Activated CD4-positive, alpha-beta T cell treated with anti-CD3 and anti-CD28 coated beads for 1 hour (primary cell): ENCODE measurements at regions not wholly inside any gene's neighbourhood (a gene's known extent, or its start where the extent isn't known, plus 50 kb on each side); places are given as distances from the start of the nearest gene placed in this dataset.
"Not testable (repeated sequence)": the region's sequence is repeated elsewhere in the genome, so short reads cannot be mapped to it uniquely, and the experiment has no call there.

Experiments
- DNase-seq: peaks from one replicate; pipeline ENCODE4 v3.0.0-alpha.2; 2020

DNA sequence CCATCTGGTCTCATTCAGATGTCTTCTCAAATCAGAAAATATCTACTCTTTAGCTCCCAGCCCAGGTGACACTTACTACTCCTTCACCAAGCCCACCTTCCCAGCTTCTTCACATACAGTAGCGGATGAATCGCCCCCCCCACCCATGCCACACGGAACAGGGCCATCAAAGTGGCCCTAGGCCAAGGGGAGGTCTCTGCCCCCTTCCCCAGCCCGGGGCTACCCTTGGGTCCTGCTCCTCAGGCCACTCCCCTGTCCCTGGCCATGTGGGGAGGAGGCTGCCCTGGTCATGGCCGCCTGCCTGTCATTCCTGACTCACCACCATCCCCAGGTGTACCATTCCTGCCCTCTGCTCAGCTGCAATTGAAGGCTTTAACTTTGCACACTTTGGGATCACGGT, 142.8 kb downstream of the NECTIN1 start:
- no peak for DNase-seq

DNA sequence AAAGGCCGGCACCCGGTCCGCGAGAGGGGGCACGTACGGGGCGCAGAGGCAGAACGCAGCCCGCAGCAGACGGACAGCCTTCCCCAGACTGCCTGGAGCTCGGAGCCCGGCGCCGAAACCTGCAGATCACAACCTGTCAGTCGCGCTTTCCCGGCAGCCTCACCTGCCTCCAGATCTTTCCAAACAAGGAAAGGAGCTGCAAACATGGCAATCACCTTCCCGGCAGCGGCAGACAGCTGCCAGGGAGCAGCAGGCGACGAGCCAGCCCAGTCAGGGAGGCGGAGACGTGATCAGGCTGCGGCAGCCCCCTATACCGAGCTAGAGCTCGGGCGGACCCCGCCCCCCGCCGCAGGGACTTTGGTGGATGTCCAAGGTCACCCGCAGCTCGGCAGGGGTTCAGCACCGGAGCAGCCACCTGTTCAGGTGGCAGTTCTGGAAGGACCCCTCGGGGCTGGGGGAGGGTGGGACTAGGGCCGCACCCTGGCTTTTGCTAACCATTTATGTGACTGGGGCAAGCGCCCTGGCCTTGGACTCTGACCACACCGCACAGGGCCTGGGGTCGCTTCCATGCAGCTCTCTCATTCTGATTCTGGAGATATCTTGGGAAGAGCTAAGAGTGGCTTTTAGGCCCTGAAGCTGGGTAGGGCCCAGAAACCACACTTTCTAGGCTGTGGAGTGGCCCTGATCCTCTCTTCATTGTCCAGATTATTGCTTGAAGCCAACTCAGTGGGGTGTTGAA, 143.8 kb downstream of the NECTIN1 start:
- DNase-seq, result no peak

DNA sequence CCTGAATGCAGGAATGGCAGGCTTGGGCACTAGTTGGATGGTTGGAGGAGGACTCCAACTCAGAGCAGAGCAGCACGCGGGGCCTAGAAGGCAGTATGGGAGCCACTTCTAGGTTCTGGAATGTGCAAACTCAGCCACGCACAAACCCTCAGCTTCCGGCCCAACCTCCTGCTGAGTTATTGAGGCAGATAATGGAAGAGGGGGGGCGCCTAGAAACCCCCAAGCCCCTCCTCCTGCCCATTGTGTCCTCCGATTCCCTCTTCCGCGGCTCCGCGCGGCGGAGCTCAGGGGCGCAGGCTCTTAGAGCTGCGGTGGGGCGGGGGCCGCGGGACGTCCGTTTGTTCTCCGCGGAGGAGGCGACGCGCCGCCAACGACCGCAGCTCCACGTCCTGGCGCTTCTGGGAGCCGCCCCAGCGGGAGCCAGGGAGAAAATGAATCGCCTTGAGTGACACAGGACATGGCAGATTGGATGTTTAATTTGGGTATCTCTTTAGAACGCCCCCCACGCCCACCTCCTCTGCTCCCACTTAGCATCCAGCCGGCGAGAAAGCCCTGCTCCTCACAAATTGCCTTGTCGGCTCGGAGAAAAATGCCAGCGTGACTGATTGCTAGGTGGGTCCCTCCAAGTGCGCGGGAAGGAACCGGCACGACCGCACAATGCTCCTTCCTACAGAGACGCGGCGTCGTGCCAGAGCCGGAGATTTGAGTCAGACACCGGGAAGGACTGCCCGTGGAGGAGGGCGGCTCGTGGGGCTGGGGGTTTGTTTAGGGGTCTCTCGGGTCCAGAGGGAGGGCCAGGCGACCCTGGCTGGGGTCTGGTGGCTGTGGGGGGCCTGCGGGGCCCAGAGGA, 144.6 kb downstream of the NECTIN1 start:
- DNase-seq, result no peak

DNA sequence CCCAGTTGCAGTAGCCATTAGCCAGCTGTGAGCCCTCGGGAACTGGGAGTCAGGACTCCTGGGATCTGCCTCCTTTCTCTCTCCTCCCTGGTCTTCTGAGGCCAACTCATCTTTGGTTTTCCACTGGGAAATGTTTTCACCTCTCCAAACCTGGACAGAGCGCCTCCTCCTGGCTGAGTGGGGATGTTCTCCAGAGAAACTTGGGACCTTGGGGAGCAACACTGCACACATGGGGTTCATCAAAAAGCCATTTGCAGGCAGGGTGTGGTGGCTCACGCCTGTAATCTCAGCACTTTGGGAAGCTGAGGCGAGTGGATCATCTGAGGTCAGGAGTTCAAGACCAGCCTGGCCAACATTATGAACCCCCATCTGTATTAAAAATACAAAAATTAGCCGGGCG, 145.4 kb downstream of the NECTIN1 start:
- no peak for DNase-seq

DNA sequence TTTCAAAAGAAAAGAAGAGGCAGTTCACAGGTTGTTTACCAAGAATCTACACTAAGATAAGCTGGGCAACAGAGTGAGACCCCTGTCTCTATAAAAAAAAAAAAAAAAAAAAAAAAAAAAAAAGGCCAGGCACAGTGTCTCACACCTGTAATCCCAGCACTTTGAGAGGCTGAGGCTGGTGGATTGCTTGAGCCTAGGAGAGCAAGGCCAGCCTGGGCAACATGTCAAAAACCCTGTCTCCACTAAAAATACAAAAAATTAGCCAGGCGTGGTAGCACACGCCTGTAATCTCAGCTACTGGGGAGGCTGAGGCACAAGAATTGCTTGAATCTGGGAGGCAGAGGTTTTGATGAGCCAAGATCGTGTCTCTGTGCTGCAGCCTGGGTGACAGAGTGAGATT, 147.6 kb downstream of the NECTIN1 start:
- not testable (repeated sequence) for DNase-seq

DNA sequence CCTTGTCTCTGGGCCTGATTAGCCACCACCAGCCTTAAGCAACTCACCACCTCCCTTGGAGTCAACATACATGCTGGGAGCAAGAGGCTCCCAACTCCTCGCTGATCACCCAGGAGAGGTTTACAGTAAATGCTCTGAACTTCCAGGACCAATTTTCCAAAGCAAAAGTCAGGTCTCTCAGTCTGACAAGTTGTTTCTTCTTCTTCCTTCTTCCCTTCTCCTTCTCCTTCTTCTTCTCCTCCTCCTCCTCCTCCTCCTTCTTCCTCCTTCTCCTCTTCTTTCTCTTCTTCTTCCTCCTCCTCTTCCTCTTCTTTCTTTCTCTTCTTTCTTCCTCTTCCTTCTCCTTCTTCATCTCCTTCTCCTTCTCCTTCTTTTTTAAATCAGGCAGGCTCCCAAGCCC, 148.2 kb downstream of the NECTIN1 start:
- no peak for DNase-seq

DNA sequence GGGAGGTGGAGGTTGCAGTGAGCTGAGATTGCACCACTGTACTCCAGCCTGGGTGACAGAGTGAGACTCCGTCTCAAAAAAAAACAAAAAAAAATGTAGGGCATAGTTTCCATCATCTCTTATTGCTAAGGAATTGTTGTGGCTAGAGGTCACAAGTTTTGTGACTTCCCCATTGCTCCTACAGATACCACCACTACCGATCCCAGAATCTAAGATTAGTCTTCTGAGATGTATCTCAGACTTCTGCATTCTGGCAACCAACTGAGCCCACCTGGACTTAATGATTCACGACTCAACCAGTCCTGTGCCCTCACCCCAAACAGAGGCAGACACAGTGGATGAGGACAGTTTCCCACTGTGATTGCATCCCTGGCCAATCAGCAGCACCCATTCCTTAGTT, 148.9 kb downstream of the NECTIN1 start:
- no peak for DNase-seq

DNA sequence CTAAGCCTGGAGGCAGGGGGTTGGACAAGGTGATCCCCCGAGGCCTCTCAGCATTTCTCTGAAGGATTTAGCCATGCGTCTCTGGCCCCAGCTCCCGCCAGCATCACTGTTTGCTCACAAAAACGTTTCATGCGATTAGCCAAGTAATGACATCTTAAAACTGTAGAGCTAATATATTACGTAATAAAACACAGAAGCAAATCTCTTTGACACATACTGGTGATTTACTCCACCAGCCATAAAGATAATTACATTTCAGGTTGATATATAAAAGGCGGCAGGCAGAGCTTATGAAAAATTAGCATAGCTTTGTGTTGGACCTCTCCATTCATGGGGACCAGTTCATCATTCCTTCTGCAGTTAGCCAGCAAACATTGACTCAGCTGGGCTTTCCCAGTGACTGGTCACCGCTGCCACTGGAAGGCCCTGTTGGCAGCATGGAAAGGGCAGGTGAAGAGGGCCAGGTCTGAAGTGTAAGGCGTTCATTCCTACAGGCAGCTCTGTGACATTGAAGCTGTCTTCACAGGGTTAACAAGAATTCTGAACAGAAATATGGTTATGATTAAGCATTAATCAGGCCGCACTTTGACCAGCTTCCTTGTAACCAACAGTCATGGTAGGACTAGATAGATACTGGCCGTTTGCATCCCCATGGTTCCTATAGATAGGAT, 150.3 kb downstream of the NECTIN1 start:
- no peak for DNase-seq

DNA sequence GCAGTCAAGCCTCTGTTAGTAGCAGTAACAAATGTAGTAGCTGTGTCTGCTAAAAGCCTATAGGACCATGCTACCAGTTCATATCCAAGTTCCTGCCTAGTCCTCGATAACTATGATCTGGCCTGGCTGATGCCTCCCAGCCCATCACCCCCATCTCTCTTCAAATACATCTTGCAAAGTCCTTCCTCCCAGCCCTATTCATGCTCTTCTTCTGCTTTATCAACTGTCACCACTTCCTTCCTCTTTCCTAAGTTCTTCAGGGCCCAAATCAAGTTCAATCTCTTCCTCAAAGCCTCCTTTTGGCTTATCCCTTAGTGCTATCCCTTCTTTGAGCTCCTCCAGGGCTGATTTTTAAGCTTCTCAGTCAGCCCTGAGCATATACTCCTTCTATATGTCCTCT, 150.9 kb upstream of the THY1 start:
- DNase-seq, result no peak

DNA sequence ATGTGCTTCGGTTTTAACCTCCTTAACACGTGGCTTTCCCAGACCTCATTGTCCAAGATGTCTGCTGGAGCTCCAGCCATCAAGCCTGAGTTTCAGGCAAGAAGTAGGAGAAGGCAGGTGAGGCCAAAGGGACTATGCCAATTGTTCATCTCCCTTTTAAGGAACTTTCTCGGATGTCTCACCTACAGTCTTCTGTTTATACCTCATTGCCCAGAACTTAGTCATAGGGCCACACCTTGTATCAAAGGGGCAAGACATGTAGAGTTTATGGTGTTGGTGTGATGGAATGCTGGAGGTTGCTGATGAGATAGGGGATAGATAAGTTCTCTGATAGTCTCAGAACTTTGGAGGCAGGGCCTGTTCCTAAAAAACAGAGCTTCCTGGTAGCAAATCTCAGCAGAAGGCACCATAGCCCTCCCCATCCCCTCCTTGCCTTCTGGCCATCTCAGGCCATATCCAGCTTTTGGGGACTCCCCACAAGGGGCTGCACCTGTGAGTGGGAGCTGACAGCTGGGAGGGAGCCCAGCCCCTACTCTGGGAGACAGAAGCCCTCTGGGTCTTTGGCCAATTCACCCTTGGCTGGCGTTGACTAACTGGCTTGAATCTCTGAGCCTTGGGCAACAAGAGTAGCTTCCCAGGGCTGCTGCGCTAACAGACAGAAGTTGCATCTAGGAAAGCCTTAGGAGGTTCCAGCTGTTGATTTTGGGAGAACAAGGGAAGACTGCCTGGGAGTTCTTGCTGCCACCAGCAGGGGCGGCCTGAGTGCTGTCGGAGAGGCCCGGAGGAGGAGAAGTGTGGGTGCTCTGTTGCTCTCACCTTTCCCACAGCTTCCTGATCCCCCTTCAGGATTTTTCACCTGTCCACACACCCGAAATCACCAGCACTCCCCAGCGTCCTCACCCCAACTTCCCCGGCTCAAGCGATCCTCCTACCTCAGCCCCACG, 149.8 kb upstream of the THY1 start:
- DNase-seq, result no peak

DNA sequence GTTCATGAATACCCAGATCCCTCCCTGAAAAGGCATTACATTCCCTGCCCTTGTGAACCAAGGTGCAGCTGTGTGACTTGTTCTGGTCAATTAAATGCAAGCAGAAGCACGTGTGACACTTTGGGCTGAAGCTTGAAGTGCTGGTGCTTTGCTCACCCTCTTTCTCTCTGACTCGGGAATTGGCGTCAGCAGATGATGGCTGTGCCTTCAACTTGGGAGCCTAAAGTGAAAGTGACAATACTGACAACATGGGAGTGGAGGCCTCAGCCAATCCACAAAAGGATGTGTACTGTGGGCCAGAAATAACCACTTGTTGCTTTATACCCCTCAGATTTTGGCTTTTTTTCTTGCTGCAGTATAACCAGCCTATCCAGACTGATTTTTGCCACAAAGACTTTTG, 148.3 kb upstream of the THY1 start:
- no peak for DNase-seq

DNA sequence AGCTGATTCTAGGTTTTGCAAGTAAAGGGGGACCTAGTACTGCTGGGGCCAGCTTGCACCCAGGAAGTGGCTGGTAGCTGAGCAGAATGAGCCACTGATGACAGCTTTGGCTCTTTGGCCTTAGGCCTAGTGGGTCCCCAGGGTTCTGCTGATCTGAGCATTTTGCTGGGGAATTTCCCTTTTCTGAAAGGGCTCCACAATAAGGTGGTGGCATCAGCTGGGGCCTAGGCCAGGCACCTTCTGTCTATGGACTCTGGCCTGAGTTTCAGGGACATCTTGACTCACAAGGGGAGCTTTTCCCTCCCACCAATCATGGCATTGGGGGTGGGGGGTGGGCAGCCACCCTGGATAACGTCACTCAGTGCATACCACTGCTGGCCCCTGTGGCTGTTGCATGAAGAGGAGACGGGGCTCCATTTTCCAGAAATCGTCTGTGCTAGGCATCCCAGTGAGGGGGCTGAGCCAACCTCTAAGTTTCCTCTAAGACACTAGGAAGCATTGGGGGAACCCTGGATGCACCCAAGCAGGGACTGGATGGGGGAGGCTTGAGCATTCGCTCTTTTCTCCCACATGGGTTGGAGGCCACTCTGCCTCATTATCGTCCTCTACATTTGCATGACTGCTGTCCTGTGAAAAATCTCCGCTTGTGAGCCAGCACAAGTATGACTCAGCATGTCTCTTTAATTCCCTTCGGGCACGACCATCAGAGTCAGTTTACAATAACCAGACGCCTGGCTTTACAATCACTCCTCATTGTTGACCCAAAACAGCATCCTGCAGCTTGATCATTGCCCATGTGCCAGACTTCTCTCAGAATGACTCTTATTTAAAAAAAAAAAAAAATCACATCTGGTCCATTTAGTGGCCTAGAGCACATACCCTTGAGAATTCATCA, 145.0 kb upstream of the THY1 start:
- no peak for DNase-seq

DNA sequence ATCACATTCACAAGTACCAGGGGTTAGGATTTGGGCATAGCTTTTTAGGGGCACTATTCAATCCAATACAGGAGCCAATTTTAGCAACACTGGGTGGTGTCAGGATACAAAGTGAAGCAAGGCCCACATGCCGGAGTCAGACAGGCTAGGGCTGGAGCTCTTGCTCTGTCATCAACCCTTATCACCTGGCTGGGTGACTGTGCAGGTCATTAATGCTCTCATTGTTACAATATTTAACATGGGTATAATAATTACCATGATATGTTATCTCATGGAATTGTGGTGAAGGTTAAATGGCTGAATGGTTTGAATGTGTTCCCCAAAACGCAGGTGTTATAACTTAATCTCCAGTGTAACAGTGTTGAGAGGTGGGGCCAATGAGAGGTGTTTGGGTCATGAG, 143.3 kb upstream of the THY1 start:
- DNase-seq, result no peak

DNA sequence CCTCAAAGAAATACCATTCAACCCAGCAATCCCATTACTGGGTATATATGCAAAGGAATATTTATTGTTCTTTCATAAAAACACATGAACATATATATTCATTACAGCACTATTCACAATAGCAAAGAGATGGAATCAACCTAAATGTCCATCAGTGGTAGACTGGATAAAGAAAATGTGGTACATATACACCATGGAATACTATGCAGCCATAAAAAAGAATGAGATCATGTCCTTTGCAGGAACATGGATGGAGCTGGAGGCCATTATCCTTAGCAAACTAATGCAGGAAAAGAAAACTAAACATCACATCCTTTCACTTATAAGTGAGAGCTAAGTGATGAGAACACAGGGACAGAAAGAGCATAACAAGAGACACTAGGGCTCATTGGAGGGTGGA, 142.7 kb upstream of the THY1 start:
- not testable (repeated sequence) for DNase-seq

DNA sequence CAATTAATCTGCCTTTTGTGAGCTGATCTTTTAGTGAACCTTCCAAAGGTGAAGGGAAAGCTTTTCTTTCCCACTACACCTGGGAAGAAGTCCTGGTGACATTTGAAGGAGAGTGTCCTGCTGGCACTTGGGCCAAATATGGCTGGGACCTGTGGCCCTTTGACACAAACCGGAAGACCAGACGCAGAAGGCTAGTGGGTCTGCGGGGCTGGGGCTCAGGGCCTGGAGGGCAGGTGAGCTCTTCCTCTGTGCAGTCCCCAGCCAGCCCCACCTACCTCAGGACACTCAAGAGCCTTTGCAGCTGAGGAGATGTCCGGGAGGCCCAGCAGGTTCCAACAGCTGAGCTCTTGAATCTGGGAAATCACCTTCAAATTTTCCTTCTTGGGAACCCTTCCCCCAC, 138.0 kb upstream of the THY1 start:
- no peak for DNase-seq

DNA sequence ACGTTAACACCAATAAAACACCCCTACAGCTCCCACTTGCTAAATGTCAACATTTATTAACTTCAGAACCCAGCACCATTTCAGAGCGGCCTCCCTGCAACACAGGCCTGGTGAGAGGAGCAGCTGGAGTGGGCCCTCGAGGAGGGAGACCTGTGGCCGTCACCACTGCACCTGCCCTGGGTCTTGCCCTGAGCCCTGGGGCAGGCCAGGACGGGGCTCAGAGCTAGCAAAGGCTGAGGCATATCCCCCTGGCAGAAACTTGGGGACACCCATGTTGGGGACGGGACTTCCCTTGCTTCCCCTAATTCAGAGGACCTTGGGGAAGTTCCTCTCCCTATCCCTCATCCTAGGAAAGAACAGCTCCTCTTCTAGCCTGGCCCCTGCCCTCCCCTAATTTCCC, 137.3 kb upstream of the THY1 start:
- DNase-seq, result no peak

DNA sequence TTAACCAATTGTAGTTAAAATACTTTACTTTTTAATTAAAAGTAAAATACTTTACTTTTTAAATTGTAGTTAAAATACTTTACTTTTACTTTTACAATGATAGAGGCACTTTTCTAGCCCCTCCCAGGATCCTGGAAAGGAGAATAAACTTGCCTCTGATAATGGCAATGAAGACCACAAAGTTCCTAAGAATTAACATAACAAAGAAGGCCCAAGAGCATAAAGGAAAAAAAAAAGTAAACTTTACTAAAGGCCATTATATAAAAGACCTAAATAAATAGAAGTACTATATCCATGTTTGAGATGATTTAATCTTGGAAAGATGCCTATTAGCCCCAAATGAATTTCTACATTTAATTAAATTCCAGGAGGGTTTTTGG, 129.1 kb upstream of the THY1 start:
- DNase-seq, result no peak

DNA sequence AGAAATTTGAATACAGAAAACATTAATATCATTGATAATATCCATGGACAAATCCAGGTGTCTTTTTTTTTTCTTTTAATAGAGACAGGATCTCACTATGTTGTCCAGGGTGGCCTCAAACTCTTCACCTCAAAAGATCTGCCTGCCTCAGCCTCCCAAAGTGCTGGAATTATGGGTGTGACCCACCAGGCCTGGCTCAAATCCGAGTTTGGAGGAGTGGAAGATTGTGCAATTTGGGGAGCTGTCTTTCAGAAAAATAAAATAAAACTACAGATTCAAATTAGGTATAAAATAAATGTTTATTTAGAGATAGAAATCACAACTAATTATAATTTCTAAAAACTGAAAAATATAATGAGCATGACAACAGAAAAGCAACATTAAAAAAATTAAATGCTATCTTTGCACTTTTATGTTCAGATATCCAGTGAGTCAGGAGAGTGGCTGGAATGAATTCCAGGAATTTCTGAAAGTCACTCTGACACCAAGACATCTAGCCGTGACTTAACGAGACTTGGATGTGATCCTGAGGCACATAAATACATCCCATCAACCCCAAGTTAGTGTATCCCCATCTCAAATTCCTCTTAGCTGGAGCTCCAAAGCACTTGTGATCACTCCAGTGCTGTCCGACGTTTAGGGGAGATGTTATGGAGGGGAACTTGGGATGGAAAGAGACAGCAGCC, 128.6 kb upstream of the THY1 start:
- DNase-seq, result no peak

DNA sequence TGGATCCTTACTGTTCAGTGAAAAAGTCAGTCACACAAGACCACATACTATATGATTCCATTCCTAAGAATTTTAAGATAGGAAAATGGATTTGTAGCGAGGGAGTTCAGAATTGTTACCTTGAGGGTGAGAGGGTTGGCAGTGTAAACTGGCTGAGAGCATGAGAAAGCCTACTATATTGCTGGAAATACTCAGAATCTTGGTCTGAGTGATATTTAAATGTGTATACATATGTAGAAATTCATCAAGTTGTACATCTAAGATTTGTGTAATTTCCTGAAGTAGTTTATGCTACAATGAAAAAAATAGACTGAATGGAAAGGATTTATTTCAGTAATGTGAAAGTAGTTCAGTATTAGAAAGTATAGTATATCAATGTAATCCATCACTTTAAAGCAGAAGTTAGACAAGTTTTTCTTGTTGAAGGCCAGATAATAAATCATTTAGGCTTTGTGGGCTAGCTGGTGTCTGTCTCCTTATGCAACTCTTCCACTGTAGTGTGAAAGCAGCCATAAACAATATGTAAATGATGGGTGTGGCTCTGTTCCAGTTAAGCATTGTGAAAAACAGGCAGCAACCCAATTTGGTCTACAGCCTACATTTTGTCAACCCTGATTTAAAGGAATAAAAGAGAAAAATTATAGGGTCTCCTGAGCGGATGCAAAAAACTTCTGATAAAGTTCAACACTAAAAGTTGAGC, 127.2 kb upstream of the THY1 start:
- no peak for DNase-seq

DNA sequence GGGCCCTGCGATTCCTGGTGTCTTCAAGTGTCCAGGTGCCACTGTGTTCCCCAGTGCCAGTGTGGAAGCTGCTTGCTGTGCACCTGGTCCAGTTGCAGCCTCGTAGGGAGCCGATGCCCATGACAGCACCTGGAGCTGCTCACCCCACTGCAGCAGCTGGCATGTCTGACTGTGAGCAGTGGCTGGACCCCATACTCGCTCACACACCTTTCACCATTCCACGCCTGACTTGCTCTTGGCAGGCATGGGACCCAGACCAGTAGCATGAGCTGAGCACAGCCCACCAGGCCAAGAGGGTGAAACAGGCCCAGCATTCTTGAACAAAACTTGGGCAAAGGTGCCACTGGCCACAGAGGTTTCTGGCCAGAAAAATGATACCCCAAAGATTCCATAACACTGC, 124.5 kb upstream of the THY1 start:
- no peak for DNase-seq
